ENCODE measurements at regions not wholly inside any gene's neighbourhood (a gene's known extent, or its start where the extent isn't known, plus 50 kb on each side); places are given as distances from the start of the nearest gene placed in this dataset.

- no CpG with 5 or more reads among the region's 2 CpGs for WGBS, 2 donors (ENCODE audit: extremely low coverage in 2 of 2, insufficient read length in 2 of 2, insufficient replicate concordance in 1 of 2)
- Histone ChIP-seq H2BK15ac (ENCODE audit: low read length) (no peak overlapping the region), H3K14ac (ENCODE audit: low read length) (no peak overlapping the region)
These were observed 377.7 kb downstream of the DMRT2 start for GRCh38 chr9:1427875-1428274.

GRCh38 chr9:1429297-1429696 is 379.1 kb downstream of the DMRT2 start:
- H2AFZ ChIP-seq (ENCODE audit: low read length): no peak overlapping the region
- no peaks in the 10 kb centered on the region for H3K79me1 ChIP-seq (ENCODE audit: low read depth, low read length)
- no peak overlapping the region for H3K4me2 ChIP-seq (ENCODE audit: insufficient read depth, low read length, poor library complexity, severe bottlenecking)
- no peaks in the 10 kb centered on the region for H3K27me3 ChIP-seq (ENCODE audit: control insufficient read depth in 3 of 3, insufficient read depth in 3 of 3, low read depth in 1 of 3, low read length in 3 of 3)
- no peak overlapping the region for H2AK5ac ChIP-seq (ENCODE audit: low read depth, low read length)
- H4K8ac ChIP-seq (ENCODE audit: low read depth, low read length): no peak overlapping the region
- no peak overlapping the region for H3K4ac ChIP-seq (ENCODE audit: low read length)
- H2BK120ac ChIP-seq (ENCODE audit: low read depth, low read length): no peak overlapping the region
- no peaks in the 10 kb centered on the region for H3K9me3 ChIP-seq (replicated peaks in 1 of 2; ENCODE audit: control insufficient read depth in 2 of 2, insufficient read depth in 1 of 2, low read depth in 1 of 2, low read length in 2 of 2)
- no peaks in the 10 kb centered on the region for H3K36me3 ChIP-seq (replicated peaks in 1 of 2; ENCODE audit: control insufficient read depth in 2 of 2, insufficient read depth in 2 of 2, low read length in 2 of 2)
- H4K91ac ChIP-seq (ENCODE audit: low read depth, low read length, poor library complexity): no peak overlapping the region
- no peak overlapping the region for H3K23ac ChIP-seq (ENCODE audit: low read depth, low read length, poor library complexity)
- no peak overlapping the region for H2BK12ac ChIP-seq (ENCODE audit: low read length)
- no peak overlapping the region for H3K9ac ChIP-seq (ENCODE audit: low read depth, low read length, poor library complexity)
- H3K18ac ChIP-seq (ENCODE audit: low read length): no peak overlapping the region
- no peak overlapping the region for H3K4me3 ChIP-seq (ENCODE audit: low read length in 2 of 2)
- no peak overlapping the region for H3K27ac ChIP-seq (replicated peaks; ENCODE audit: low read length)
- H3K14ac ChIP-seq (ENCODE audit: low read length): no peak overlapping the region
- no peak overlapping the region for H2BK15ac ChIP-seq (ENCODE audit: low read length)
- peak; percentile 18 for DNase-seq (ENCODE audit: low spot score)
- no peaks in the 10 kb centered on the region for H3K4me1 ChIP-seq (ENCODE audit: control insufficient read depth in 2 of 2, insufficient read depth in 1 of 2, low read depth in 1 of 2, low read length in 2 of 2)
- no peak overlapping the region for H2BK5ac ChIP-seq (ENCODE audit: low read length)
- no CpG with 5 or more reads among the region's 5 CpGs for WGBS, 2 donors (ENCODE audit: extremely low coverage in 2 of 2, insufficient read length in 2 of 2, insufficient replicate concordance in 1 of 2)

More at GRCh38 chr9:1427875-1428274, 377.7 kb downstream of the DMRT2 start:
- Histone ChIP-seq H3K79me1 (ENCODE audit: low read depth, low read length) (no peaks in the 10 kb centered on the region), H4K8ac (ENCODE audit: low read depth, low read length) (no peak overlapping the region), H3K27ac (replicated peaks; ENCODE audit: low read length) (no peak overlapping the region), H3K4me2 (ENCODE audit: insufficient read depth, low read length, poor library complexity, severe bottlenecking) (no peak overlapping the region), H2BK5ac (ENCODE audit: low read length) (no peak overlapping the region), H4K91ac (ENCODE audit: low read depth, low read length, poor library complexity) (no peak overlapping the region), H3K9me3 (replicated peaks in 1 of 2; ENCODE audit: control insufficient read depth in 2 of 2, insufficient read depth in 1 of 2, low read depth in 1 of 2, low read length in 2 of 2) (no peaks in the 10 kb centered on the region), H3K18ac (ENCODE audit: low read length) (no peak overlapping the region), H3K27me3 (ENCODE audit: control insufficient read depth in 3 of 3, insufficient read depth in 3 of 3, low read depth in 1 of 3, low read length in 3 of 3) (no peaks in the 10 kb centered on the region), H2BK12ac (ENCODE audit: low read length) (no peak overlapping the region), H2AFZ (ENCODE audit: low read length) (no peak overlapping the region), H3K9ac (ENCODE audit: low read depth, low read length, poor library complexity) (no peak overlapping the region), H3K4me3 (ENCODE audit: low read length in 2 of 2) (no peak overlapping the region), H3K23ac (ENCODE audit: low read depth, low read length, poor library complexity) (no peak overlapping the region), H2AK5ac (ENCODE audit: low read depth, low read length) (no peak overlapping the region), H3K4me1 (ENCODE audit: control insufficient read depth in 2 of 2, insufficient read depth in 1 of 2, low read depth in 1 of 2, low read length in 2 of 2) (no peaks in the 10 kb centered on the region), H3K4ac (ENCODE audit: low read length) (no peak overlapping the region), H3K36me3 (replicated peaks in 1 of 2; ENCODE audit: control insufficient read depth in 2 of 2, insufficient read depth in 2 of 2, low read length in 2 of 2) (no peaks in the 10 kb centered on the region), H2BK120ac (ENCODE audit: low read depth, low read length) (no peak overlapping the region)
- no peak for DNase-seq (ENCODE audit: low spot score)

GRCh38 chr9:1431461-1431860 is 381.3 kb downstream of the DMRT2 start:
- no peaks in the 10 kb centered on the region for H3K79me1 ChIP-seq (ENCODE audit: low read depth, low read length)
- H2AFZ ChIP-seq (ENCODE audit: low read length): no peak overlapping the region
- H3K9me3 ChIP-seq (replicated peaks in 1 of 2; ENCODE audit: control insufficient read depth in 2 of 2, insufficient read depth in 1 of 2, low read depth in 1 of 2, low read length in 2 of 2): no peaks in the 10 kb centered on the region
- no peak overlapping the region for H3K23ac ChIP-seq (ENCODE audit: low read depth, low read length, poor library complexity)
- no peak overlapping the region for H3K14ac ChIP-seq (ENCODE audit: low read length)
- H3K9ac ChIP-seq (ENCODE audit: low read depth, low read length, poor library complexity): no peak overlapping the region
- H3K27ac ChIP-seq (replicated peaks; ENCODE audit: low read length): no peak overlapping the region
- H2BK15ac ChIP-seq (ENCODE audit: low read length): no peak overlapping the region
- no peak overlapping the region for H2AK5ac ChIP-seq (ENCODE audit: low read depth, low read length)
- no peak overlapping the region for H4K8ac ChIP-seq (ENCODE audit: low read depth, low read length)
- H3K4me3 ChIP-seq (ENCODE audit: low read length in 2 of 2): no peak overlapping the region
- H2BK120ac ChIP-seq (ENCODE audit: low read depth, low read length): no peak overlapping the region
- H3K4me2 ChIP-seq (ENCODE audit: insufficient read depth, low read length, poor library complexity, severe bottlenecking): no peak overlapping the region
- H3K4me1 ChIP-seq (ENCODE audit: control insufficient read depth in 2 of 2, insufficient read depth in 1 of 2, low read depth in 1 of 2, low read length in 2 of 2): no peaks in the 10 kb centered on the region
- no peak overlapping the region for H4K91ac ChIP-seq (ENCODE audit: low read depth, low read length, poor library complexity)
- no peaks in the 10 kb centered on the region for H3K27me3 ChIP-seq (ENCODE audit: control insufficient read depth in 3 of 3, insufficient read depth in 3 of 3, low read depth in 1 of 3, low read length in 3 of 3)
- no peak overlapping the region for H2BK12ac ChIP-seq (ENCODE audit: low read length)
- no peak for DNase-seq (ENCODE audit: low spot score)
- no peak overlapping the region for H3K18ac ChIP-seq (ENCODE audit: low read length)
- WGBS, 2 donors (ENCODE audit: extremely low coverage in 2 of 2, insufficient read length in 2 of 2, insufficient replicate concordance in 1 of 2): no CpG with 5 or more reads among the region's 4 CpGs
- H2BK5ac ChIP-seq (ENCODE audit: low read length): no peak overlapping the region
- no peak overlapping the region for H3K4ac ChIP-seq (ENCODE audit: low read length)
- no peaks in the 10 kb centered on the region for H3K36me3 ChIP-seq (replicated peaks in 1 of 2; ENCODE audit: control insufficient read depth in 2 of 2, insufficient read depth in 2 of 2, low read length in 2 of 2)

GRCh38 chr9:1434052-1434767 is 384.1 kb downstream of the DMRT2 start:
- no peak overlapping the region for H2AK5ac ChIP-seq (ENCODE audit: low read depth, low read length)
- DNase-seq (ENCODE audit: low spot score): no peak
- no peak overlapping the region for H2BK5ac ChIP-seq (ENCODE audit: low read length)
- no peaks in the 10 kb centered on the region for H3K36me3 ChIP-seq (replicated peaks in 1 of 2; ENCODE audit: control insufficient read depth in 2 of 2, insufficient read depth in 2 of 2, low read length in 2 of 2)
- no peak overlapping the region for H3K9ac ChIP-seq (ENCODE audit: low read depth, low read length, poor library complexity)
- H3K4me3 ChIP-seq (ENCODE audit: low read length in 2 of 2): no peak overlapping the region
- H3K27ac ChIP-seq (replicated peaks; ENCODE audit: low read length): no peak overlapping the region
- no CpG with 5 or more reads among the region's 7 CpGs for WGBS, 2 donors (ENCODE audit: extremely low coverage in 2 of 2, insufficient read length in 2 of 2, insufficient replicate concordance in 1 of 2)
- no peak overlapping the region for H2AFZ ChIP-seq (ENCODE audit: low read length)
- H3K23ac ChIP-seq (ENCODE audit: low read depth, low read length, poor library complexity): no peak overlapping the region
- no peak overlapping the region for H3K14ac ChIP-seq (ENCODE audit: low read length)
- no peak overlapping the region for H2BK15ac ChIP-seq (ENCODE audit: low read length)
- H2BK12ac ChIP-seq (ENCODE audit: low read length): no peak overlapping the region
- H4K8ac ChIP-seq (ENCODE audit: low read depth, low read length): no peak overlapping the region
- no peak overlapping the region for H3K4me2 ChIP-seq (ENCODE audit: insufficient read depth, low read length, poor library complexity, severe bottlenecking)
- no peak overlapping the region for H3K18ac ChIP-seq (ENCODE audit: low read length)
- no peaks in the 10 kb centered on the region for H3K27me3 ChIP-seq (ENCODE audit: control insufficient read depth in 3 of 3, insufficient read depth in 3 of 3, low read depth in 1 of 3, low read length in 3 of 3)
- no peaks in the 10 kb centered on the region for H3K4me1 ChIP-seq (ENCODE audit: control insufficient read depth in 2 of 2, insufficient read depth in 1 of 2, low read depth in 1 of 2, low read length in 2 of 2)
- no peak overlapping the region for H3K4ac ChIP-seq (ENCODE audit: low read length)
- no peaks in the 10 kb centered on the region for H3K79me1 ChIP-seq (ENCODE audit: low read depth, low read length)
- no peak overlapping the region for H2BK120ac ChIP-seq (ENCODE audit: low read depth, low read length)
- no peak overlapping the region for H4K91ac ChIP-seq (ENCODE audit: low read depth, low read length, poor library complexity)
- no peaks in the 10 kb centered on the region for H3K9me3 ChIP-seq (replicated peaks in 1 of 2; ENCODE audit: control insufficient read depth in 2 of 2, insufficient read depth in 1 of 2, low read depth in 1 of 2, low read length in 2 of 2)

All from neuronal stem cell (in vitro differentiated cells).